OCI-LY3 (cell line): ENCODE measurements at regions not wholly inside any gene's neighbourhood (a gene's known extent, or its start where the extent isn't known, plus 50 kb on each side); places are given as distances from the start of the nearest gene placed in this dataset.

Source experiments
- CTCF ChIP-seq: fragments of 200-600, 300-600 bp; sonication (generic); IDR thresholded peaks from 2 replicates; pipeline ENCODE4 v1.5.1; 2014; ENCODE audit warnings: antibody characterized with exemption, low read length, low read depth
- EZH2phosphoT487 ChIP-seq: fragments of 200-600 bp; shearing (Covaris generic); IDR thresholded peaks from 2 replicates; pipeline ENCODE4 v1.6.1; 2018; ENCODE audit warnings: antibody characterized with exemption, mixed run types, low read depth

GRCh38 chr21:35853321-35854239 lies 206.7 kb downstream of the SETD4 start:
- no peak for TF ChIP-seq CTCF
- no peak for TF ChIP-seq EZH2phosphoT487
